HL-60 (cell line): ENCODE measurements at regions not wholly inside any gene's neighbourhood (a gene's known extent, or its start where the extent isn't known, plus 50 kb on each side); places are given as distances from the start of the nearest gene placed in this dataset.

Source experiments
- CTCF ChIP-seq: IDR thresholded peaks from one replicate; pipeline ENCODE4 v1.5.1; 2011; ENCODE audit warnings: low read length, control low read depth, inconsistent platforms; ENCODE audit not compliant: insufficient read depth
- GABPA ChIP-seq: IDR thresholded peaks from 2 replicates; pipeline ENCODE4 v1.6.1; 2012; ENCODE audit warnings: low read depth
- POLR2AphosphoS5 ChIP-seq: IDR thresholded peaks from 2 replicates; pipeline ENCODE4 v1.6.1; 2012; ENCODE audit warnings: low read depth
- REST ChIP-seq: IDR thresholded peaks from 2 replicates; pipeline ENCODE4 v1.6.1; 2012; ENCODE audit warnings: low read depth; ENCODE audit not compliant: insufficient replicate concordance

- TF ChIP-seq CTCF (no peak), GABPA (no peak), POLR2AphosphoS5 (no peak), REST (no peak)
Observed at GRCh38 chr20:24124003-24124402, 135.4 kb upstream of the GGTLC1 start.
